ENCODE measurements at regions not wholly inside any gene's neighbourhood (a gene's known extent, or its start where the extent isn't known, plus 50 kb on each side); places are given as distances from the start of the nearest gene placed in this dataset.

GRCh38 chr5:102010644-102011043 lies 285.4 kb downstream of the SLCO4C1 start:
- H3K4me3 ChIP-seq (ENCODE audit: insufficient read length, low read depth): no peak overlapping the region
- H3K27me3 ChIP-seq (ENCODE audit: insufficient read depth, insufficient read length): no peaks in the 10 kb centered on the region
- no peaks in the 10 kb centered on the region for H3K36me3 ChIP-seq (ENCODE audit: insufficient read depth, insufficient read length, low read length)
- TF ChIP-seq ZNF274 (IDR thresholded peaks at IDR 0.05; ENCODE audit: low read depth, low read length) (no peak), SUZ12 (IDR thresholded peaks at IDR 0.05; ENCODE audit: extremely low read depth, insufficient read depth, insufficient read length) (no peak), YY1 (IDR thresholded peaks at IDR 0.05; ENCODE audit: insufficient read depth, insufficient read length) (no peak)
- no peaks in the 10 kb centered on the region for H3K4me1 ChIP-seq (ENCODE audit: insufficient read depth, insufficient read length)
- no peaks in the 10 kb centered on the region for H3K9me3 ChIP-seq (ENCODE audit: insufficient read depth, low read length)
- H3K9ac ChIP-seq (ENCODE audit: insufficient read length, low read depth): no peak overlapping the region
- DNase-seq (ENCODE audit: low read depth, low spot score): no peak

- Histone ChIP-seq H3K9ac (ENCODE audit: insufficient read length, low read depth) (no peak overlapping the region), H3K27me3 (ENCODE audit: insufficient read depth, insufficient read length) (no peaks in the 10 kb centered on the region), H3K4me1 (ENCODE audit: insufficient read depth, insufficient read length) (no peaks in the 10 kb centered on the region), H3K4me3 (ENCODE audit: insufficient read length, low read depth) (no peak overlapping the region), H3K9me3 (ENCODE audit: insufficient read depth, low read length) (no peaks in the 10 kb centered on the region), H3K36me3 (ENCODE audit: insufficient read depth, insufficient read length, low read length) (no peaks in the 10 kb centered on the region)
- no peak for DNase-seq (ENCODE audit: low read depth, low spot score)
- TF ChIP-seq ZNF274 (IDR thresholded peaks at IDR 0.05; ENCODE audit: low read depth, low read length) (no peak), YY1 (IDR thresholded peaks at IDR 0.05; ENCODE audit: insufficient read depth, insufficient read length) (no peak), SUZ12 (IDR thresholded peaks at IDR 0.05; ENCODE audit: extremely low read depth, insufficient read depth, insufficient read length) (no peak)
Measured at GRCh38 chr5:101997235-101997634, 298.8 kb downstream of the SLCO4C1 start.

DNA sequence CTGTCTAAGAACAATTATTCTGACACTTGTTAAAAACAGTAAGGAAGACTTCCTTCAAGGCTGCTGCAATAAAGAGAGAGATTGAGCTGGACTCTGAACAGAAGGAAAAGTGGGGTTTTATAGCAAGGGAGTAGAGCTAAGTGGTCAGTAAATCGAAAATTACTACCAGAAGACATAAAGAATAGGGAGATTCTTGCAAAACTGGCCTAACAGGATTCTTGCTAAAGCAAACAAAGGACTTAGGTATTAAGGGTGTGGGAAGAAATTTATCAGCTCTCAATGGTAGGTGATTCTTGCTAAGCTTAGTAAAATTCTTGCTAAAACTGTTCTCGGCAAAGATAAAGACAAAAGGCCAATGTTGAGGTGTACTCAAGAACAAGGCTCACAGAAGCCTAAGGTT lies 300.5 kb downstream of the SLCO4C1 start:
- TF ChIP-seq YY1 (IDR thresholded peaks at IDR 0.05; ENCODE audit: insufficient read depth, insufficient read length) (no peak), SUZ12 (IDR thresholded peaks at IDR 0.05; ENCODE audit: extremely low read depth, insufficient read depth, insufficient read length) (no peak), ZNF274 (IDR thresholded peaks at IDR 0.05; ENCODE audit: low read depth, low read length) (no peak)
- no peaks in the 10 kb centered on the region for H3K36me3 ChIP-seq (ENCODE audit: insufficient read depth, insufficient read length, low read length)
- H3K4me1 ChIP-seq (ENCODE audit: insufficient read depth, insufficient read length): no peaks in the 10 kb centered on the region
- DNase-seq (ENCODE audit: low read depth, low spot score): no peak
- H3K4me3 ChIP-seq (ENCODE audit: insufficient read length, low read depth): no peak overlapping the region
- H3K9ac ChIP-seq (ENCODE audit: insufficient read length, low read depth): no peak overlapping the region
- no peaks in the 10 kb centered on the region for H3K27me3 ChIP-seq (ENCODE audit: insufficient read depth, insufficient read length)
- no peaks in the 10 kb centered on the region for H3K9me3 ChIP-seq (ENCODE audit: insufficient read depth, low read length)

- no peaks in the 10 kb centered on the region for H3K27me3 ChIP-seq (ENCODE audit: insufficient read depth, insufficient read length)
- H3K4me3 ChIP-seq (ENCODE audit: insufficient read length, low read depth): no peak overlapping the region
- H3K9ac ChIP-seq (ENCODE audit: insufficient read length, low read depth): no peak overlapping the region
- H3K36me3 ChIP-seq (ENCODE audit: insufficient read depth, insufficient read length, low read length): no peaks in the 10 kb centered on the region
- no peaks in the 10 kb centered on the region for H3K9me3 ChIP-seq (ENCODE audit: insufficient read depth, low read length)
- TF ChIP-seq SUZ12 (IDR thresholded peaks at IDR 0.05; ENCODE audit: extremely low read depth, insufficient read depth, insufficient read length): no peak
- no peak for TF ChIP-seq YY1 (IDR thresholded peaks at IDR 0.05; ENCODE audit: insufficient read depth, insufficient read length)
- TF ChIP-seq ZNF274 (IDR thresholded peaks at IDR 0.05; ENCODE audit: low read depth, low read length): no peak
- DNase-seq (ENCODE audit: low read depth, low spot score): no peak
- no peaks in the 10 kb centered on the region for H3K4me1 ChIP-seq (ENCODE audit: insufficient read depth, insufficient read length)
Measured at GRCh38 chr5:101991486-101991885, 304.6 kb downstream of the SLCO4C1 start.

GRCh38 chr5:101989659-101990058 lies 306.4 kb downstream of the SLCO4C1 start:
- no peak overlapping the region for H3K4me3 ChIP-seq (ENCODE audit: insufficient read length, low read depth)
- H3K4me1 ChIP-seq (ENCODE audit: insufficient read depth, insufficient read length): no peaks in the 10 kb centered on the region
- H3K9me3 ChIP-seq (ENCODE audit: insufficient read depth, low read length): no peaks in the 10 kb centered on the region
- TF ChIP-seq SUZ12 (IDR thresholded peaks at IDR 0.05; ENCODE audit: extremely low read depth, insufficient read depth, insufficient read length): no peak
- TF ChIP-seq YY1 (IDR thresholded peaks at IDR 0.05; ENCODE audit: insufficient read depth, insufficient read length): no peak
- TF ChIP-seq ZNF274 (IDR thresholded peaks at IDR 0.05; ENCODE audit: low read depth, low read length): no peak
- H3K27me3 ChIP-seq (ENCODE audit: insufficient read depth, insufficient read length): no peaks in the 10 kb centered on the region
- no peak overlapping the region for H3K9ac ChIP-seq (ENCODE audit: insufficient read length, low read depth)
- H3K36me3 ChIP-seq (ENCODE audit: insufficient read depth, insufficient read length, low read length): no peaks in the 10 kb centered on the region
- no peak for DNase-seq (ENCODE audit: low read depth, low spot score)

DNA sequence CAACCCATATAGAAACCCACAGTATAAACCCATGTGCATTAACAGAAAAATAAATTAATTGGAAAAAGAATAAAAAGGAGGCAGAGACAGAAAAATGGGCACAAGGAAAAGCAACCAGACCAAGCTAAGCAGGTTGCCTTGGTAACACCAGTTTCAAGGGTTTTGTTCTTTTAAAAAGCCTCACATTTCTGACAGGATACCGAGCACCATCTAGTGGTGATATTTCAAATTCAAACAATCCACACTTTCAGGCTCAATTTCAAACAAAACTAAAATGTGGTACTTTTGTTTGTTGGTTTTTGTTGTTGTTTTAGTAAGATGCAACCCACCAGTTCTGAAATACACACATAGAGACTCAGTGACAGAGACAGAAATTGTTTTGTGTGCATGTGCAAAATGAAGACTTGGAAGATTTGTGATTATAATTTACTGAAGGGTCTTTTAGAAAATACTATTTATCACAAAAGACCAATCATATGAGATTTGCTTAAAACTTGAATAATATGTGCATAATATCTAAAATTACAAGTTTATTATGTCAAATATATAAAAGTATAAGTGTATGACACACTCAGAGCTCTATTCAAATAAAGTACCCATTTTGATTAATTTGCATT lies 318.2 kb downstream of the SLCO4C1 start:
- Histone ChIP-seq H3K9me3 (ENCODE audit: insufficient read depth, low read length) (no peaks in the 10 kb centered on the region), H3K27me3 (ENCODE audit: insufficient read depth, insufficient read length) (no peaks in the 10 kb centered on the region), H3K4me3 (ENCODE audit: insufficient read length, low read depth) (no peak overlapping the region), H3K4me1 (ENCODE audit: insufficient read depth, insufficient read length) (no peaks in the 10 kb centered on the region), H3K9ac (ENCODE audit: insufficient read length, low read depth) (no peak overlapping the region), H3K36me3 (ENCODE audit: insufficient read depth, insufficient read length, low read length) (no peaks in the 10 kb centered on the region)
- TF ChIP-seq SUZ12 (IDR thresholded peaks at IDR 0.05; ENCODE audit: extremely low read depth, insufficient read depth, insufficient read length): no peak
- no peak for TF ChIP-seq YY1 (IDR thresholded peaks at IDR 0.05; ENCODE audit: insufficient read depth, insufficient read length)
- TF ChIP-seq ZNF274 (IDR thresholded peaks at IDR 0.05; ENCODE audit: low read depth, low read length): no peak
- peak; percentile 28 for DNase-seq (ENCODE audit: low read depth, low spot score)

DNA sequence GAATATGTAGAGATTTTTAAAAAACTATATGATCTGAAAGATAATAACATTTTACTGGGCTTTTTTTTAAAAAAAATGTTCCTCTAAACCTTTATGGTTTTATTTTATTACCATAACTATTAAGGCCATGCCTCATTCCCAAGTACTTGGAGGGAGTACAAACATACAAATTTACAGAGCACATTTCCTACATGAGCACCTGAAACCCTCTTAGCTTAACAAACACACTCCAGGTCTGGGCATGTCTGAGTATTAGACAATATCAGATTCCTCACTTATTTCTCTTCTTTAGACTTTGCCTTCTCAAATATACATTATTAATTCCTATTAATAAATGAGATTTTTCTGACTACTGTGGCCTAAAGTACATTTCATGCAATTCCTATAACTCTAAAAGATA lies 319.2 kb downstream of the SLCO4C1 start:
- DNase-seq (ENCODE audit: low read depth, low spot score): no peak
- H3K9me3 ChIP-seq (ENCODE audit: insufficient read depth, low read length): no peaks in the 10 kb centered on the region
- H3K4me1 ChIP-seq (ENCODE audit: insufficient read depth, insufficient read length): no peaks in the 10 kb centered on the region
- no peak for TF ChIP-seq SUZ12 (IDR thresholded peaks at IDR 0.05; ENCODE audit: extremely low read depth, insufficient read depth, insufficient read length)
- TF ChIP-seq YY1 (IDR thresholded peaks at IDR 0.05; ENCODE audit: insufficient read depth, insufficient read length): no peak
- no peak for TF ChIP-seq ZNF274 (IDR thresholded peaks at IDR 0.05; ENCODE audit: low read depth, low read length)
- H3K27me3 ChIP-seq (ENCODE audit: insufficient read depth, insufficient read length): no peaks in the 10 kb centered on the region
- no peak overlapping the region for H3K4me3 ChIP-seq (ENCODE audit: insufficient read length, low read depth)
- no peaks in the 10 kb centered on the region for H3K36me3 ChIP-seq (ENCODE audit: insufficient read depth, insufficient read length, low read length)
- H3K9ac ChIP-seq (ENCODE audit: insufficient read length, low read depth): no peak overlapping the region
